SJCRH30 (cell line): ENCODE measurements at regions not wholly inside any gene's neighbourhood (a gene's known extent, or its start where the extent isn't known, plus 50 kb on each side); places are given as distances from the start of the nearest gene placed in this dataset.
A peak's percentile ranks its signal among the peaks of the same experiment; 100 is the strongest.

Experiments
- DNase-seq, 2 experiments: peaks; one replicate each; pipeline ENCODE4 v3.0.0-alpha.2; 2015 to 2020
- H3K27ac ChIP-seq: fragments of 250-450 bp; sonication (Bioruptor Pico); 2 replicates; pipeline ENCODE4 v1.5.1; 2020; ENCODE audit warnings: mild to moderate bottlenecking, moderate library complexity
- H3K27me3 ChIP-seq: fragments of 250-450 bp; sonication (Bioruptor Pico); 2 replicates; pipeline ENCODE4 v1.5.1; 2020; ENCODE audit warnings: mild to moderate bottlenecking, moderate library complexity
- H3K36me3 ChIP-seq: fragments of 250-450 bp; sonication (Bioruptor Pico); 2 replicates; pipeline ENCODE4 v1.5.1; 2020; ENCODE audit warnings: mild to moderate bottlenecking, moderate library complexity
- H3K4me1 ChIP-seq: fragments of 250-450 bp; sonication (Bioruptor Pico); 2 replicates; pipeline ENCODE4 v1.5.1; 2020; ENCODE audit warnings: mild to moderate bottlenecking, moderate library complexity
- H3K4me3 ChIP-seq: fragments of 250-450 bp; sonication (Bioruptor Pico); 2 replicates; pipeline ENCODE4 v1.5.1; 2020; ENCODE audit warnings: mild to moderate bottlenecking, moderate library complexity
- H3K9me3 ChIP-seq: fragments of 250-450 bp; sonication (Bioruptor Pico); replicated peaks from 2 replicates; pipeline ENCODE4 v1.5.1; 2020; ENCODE audit warnings: mild to moderate bottlenecking, moderate library complexity

GRCh38 chr4:10746371-10747171 is 62.0 kb upstream of the CLNK start:
- Histone ChIP-seq H3K4me1 (no peaks in the 10 kb centered on the region; the same call in 1 of the 2 replicates), H3K4me3 (no peak overlapping the region), H3K9me3 (no peaks in the 10 kb centered on the region), H3K36me3 (no peaks in the 10 kb centered on the region), H3K27ac (no peak overlapping the region), H3K27me3 (peaks cover 8% of the 10 kb centered on the region; the same call in 1 of the 2 replicates)
- DNase-seq, result peak in 1 of 2 experiments; percentile 19

- no peaks in the 10 kb centered on the region for H3K36me3 ChIP-seq
- no peak overlapping the region for H3K27ac ChIP-seq
- H3K4me1 ChIP-seq, result no peaks in the 10 kb centered on the region; the same call in 1 of the 2 replicates
- DNase-seq, result no peak
- H3K9me3 ChIP-seq, result no peaks in the 10 kb centered on the region
- no peaks in the 10 kb centered on the region for H3K27me3 ChIP-seq
- no peak overlapping the region for H3K4me3 ChIP-seq
Measured at GRCh38 chr4:10743357-10743756, 58.8 kb upstream of the CLNK start.

GRCh38 chr4:10741961-10742699 is 57.6 kb upstream of the CLNK start:
- no peak overlapping the region for H3K27ac ChIP-seq
- no peak overlapping the region for H3K4me3 ChIP-seq
- H3K9me3 ChIP-seq, result no peaks in the 10 kb centered on the region
- no peaks in the 10 kb centered on the region; the same call in 1 of the 2 replicates for H3K4me1 ChIP-seq
- H3K27me3 ChIP-seq, result no peaks in the 10 kb centered on the region
- DNase-seq, result no peak
- no peaks in the 10 kb centered on the region for H3K36me3 ChIP-seq

- Histone ChIP-seq H3K4me3 (no peak overlapping the region), H3K36me3 (no peaks in the 10 kb centered on the region), H3K27ac (no peak overlapping the region), H3K9me3 (no peaks in the 10 kb centered on the region), H3K27me3 (no peaks in the 10 kb centered on the region), H3K4me1 (no peaks in the 10 kb centered on the region)
- DNase-seq, result no peak
Measured at GRCh38 chr4:10740891-10741620, 56.5 kb upstream of the CLNK start.

GRCh38 chr4:10740251-10740650 is 55.7 kb upstream of the CLNK start:
- Histone ChIP-seq H3K27ac (no peak overlapping the region), H3K4me1 (no peaks in the 10 kb centered on the region), H3K27me3 (peaks cover 2% of the 10 kb centered on the region; the same call in 1 of the 2 replicates), H3K36me3 (no peaks in the 10 kb centered on the region), H3K9me3 (no peaks in the 10 kb centered on the region), H3K4me3 (no peak overlapping the region)
- no peak for DNase-seq

- H3K9me3 ChIP-seq, result no peaks in the 10 kb centered on the region
- H3K36me3 ChIP-seq, result no peaks in the 10 kb centered on the region
- no peak for DNase-seq
- no peak overlapping the region for H3K4me3 ChIP-seq
- no peaks in the 10 kb centered on the region for H3K4me1 ChIP-seq
- H3K27me3 ChIP-seq, result peaks cover 3% of the 10 kb centered on the region; the same call in 1 of the 2 replicates
- H3K27ac ChIP-seq, result no peak overlapping the region
Measured at GRCh38 chr4:10738826-10739489, 54.4 kb upstream of the CLNK start.

- Histone ChIP-seq H3K27me3 (peaks cover 3% of the 10 kb centered on the region; the same call in 1 of the 2 replicates), H3K4me3 (no peak overlapping the region), H3K4me1 (no peaks in the 10 kb centered on the region), H3K36me3 (no peaks in the 10 kb centered on the region), H3K9me3 (no peaks in the 10 kb centered on the region), H3K27ac (no peak overlapping the region)
- DNase-seq, result no peak
Measured at GRCh38 chr4:10737337-10737736, 52.8 kb upstream of the CLNK start.

- no peaks in the 10 kb centered on the region for H3K4me1 ChIP-seq
- H3K36me3 ChIP-seq, result no peaks in the 10 kb centered on the region
- no peak overlapping the region for H3K4me3 ChIP-seq
- no peak overlapping the region for H3K27ac ChIP-seq
- H3K9me3 ChIP-seq, result no peaks in the 10 kb centered on the region
- H3K27me3 ChIP-seq, result peaks cover 3% of the 10 kb centered on the region; the same call in 1 of the 2 replicates
- no peak for DNase-seq
Measured at GRCh38 chr4:10736895-10737294, 52.3 kb upstream of the CLNK start.

GRCh38 chr4:10736266-10736665 is 51.7 kb upstream of the CLNK start:
- H3K27ac ChIP-seq, result no peak overlapping the region
- no peak overlapping the region for H3K4me3 ChIP-seq
- peaks cover 3% of the 10 kb centered on the region; the same call in 1 of the 2 replicates for H3K27me3 ChIP-seq
- H3K36me3 ChIP-seq, result no peaks in the 10 kb centered on the region
- no peaks in the 10 kb centered on the region for H3K4me1 ChIP-seq
- no peak for DNase-seq
- H3K9me3 ChIP-seq, result no peaks in the 10 kb centered on the region

- Histone ChIP-seq H3K36me3 (no peaks in the 10 kb centered on the region), H3K4me3 (no peak overlapping the region)
Measured at GRCh38 chr4:10734697-10735096, 50.1 kb upstream of the CLNK start.

More at GRCh38 chr4:10734697-10735096, 50.1 kb upstream of the CLNK start:
- H3K27ac ChIP-seq, result no peak overlapping the region
- no peaks in the 10 kb centered on the region for H3K9me3 ChIP-seq
- H3K27me3 ChIP-seq, result peaks cover 3% of the 10 kb centered on the region; the same call in 1 of the 2 replicates
- no peak for DNase-seq
- no peaks in the 10 kb centered on the region for H3K4me1 ChIP-seq
